GM23338 (cell line): ENCODE measurements at regions not wholly inside any gene's neighbourhood (a gene's known extent, or its start where the extent isn't known, plus 50 kb on each side); places are given as distances from the start of the nearest gene placed in this dataset.

ENCODE experiments used
- EZH2 ChIP-seq: fragments of 200-600 bp; sonication (generic); IDR thresholded peaks from one replicate; pipeline ENCODE4 v1.8.0; 2017; ENCODE audit warnings: antibody characterized with exemption, mild to moderate bottlenecking, low read depth; ENCODE audit not compliant: unreplicated experiment
- EZH2phosphoT487 ChIP-seq: fragments of 200-600 bp; sonication (generic); IDR thresholded peaks from one replicate; pipeline ENCODE4 v1.8.1; 2018; ENCODE audit warnings: antibody characterized with exemption; ENCODE audit not compliant: unreplicated experiment

GRCh38 chr7:3245721-3246120, 55.3 kb upstream of the SDK1 start:
- TF ChIP-seq EZH2phosphoT487 = no peak
- TF ChIP-seq EZH2 = no peak
